PFSK-1 (cell line): ENCODE measurements at regions not wholly inside any gene's neighbourhood (a gene's known extent, or its start where the extent isn't known, plus 50 kb on each side); places are given as distances from the start of the nearest gene placed in this dataset.

ENCODE experiments used
- FOXP2 ChIP-seq: optimal IDR thresholded peaks from 2 replicates; pipeline ENCODE3; 2011; ENCODE audit warnings: borderline replicate concordance, control low read depth, inconsistent platforms; ENCODE audit not compliant: insufficient read depth; ENCODE audit errors: extremely low read length, extremely low read depth
- POLR2AphosphoS5 ChIP-seq: IDR thresholded peaks from 2 replicates; pipeline ENCODE4 v1.6.1; 2012; ENCODE audit warnings: low read depth, mild to moderate bottlenecking, control low read depth, low read length, moderate library complexity
- REST ChIP-seq, 2 experiments: IDR thresholded peaks; 2 replicates each; pipeline versions ENCODE4 v1.6.1 to v1.8.0; 2011 to 2012; ENCODE audit warnings: low read depth in 2 of 2, low read length in 2 of 2, control low read depth in 1 of 2, inconsistent platforms in 1 of 2, mild to moderate bottlenecking in 1 of 2, moderate library complexity in 1 of 2; ENCODE audit not compliant: insufficient read depth in 1 of 2
- SIN3A ChIP-seq: IDR thresholded peaks from 2 replicates; pipeline ENCODE4 v1.6.1; 2012; ENCODE audit warnings: mild to moderate bottlenecking, low read length, moderate library complexity, borderline replicate concordance; ENCODE audit not compliant: insufficient read depth
- TAF1 ChIP-seq: IDR thresholded peaks from 2 replicates; pipeline ENCODE4 v1.6.1; 2012; ENCODE audit warnings: low read length, control low read depth, borderline replicate concordance; ENCODE audit not compliant: insufficient read depth

DNA sequence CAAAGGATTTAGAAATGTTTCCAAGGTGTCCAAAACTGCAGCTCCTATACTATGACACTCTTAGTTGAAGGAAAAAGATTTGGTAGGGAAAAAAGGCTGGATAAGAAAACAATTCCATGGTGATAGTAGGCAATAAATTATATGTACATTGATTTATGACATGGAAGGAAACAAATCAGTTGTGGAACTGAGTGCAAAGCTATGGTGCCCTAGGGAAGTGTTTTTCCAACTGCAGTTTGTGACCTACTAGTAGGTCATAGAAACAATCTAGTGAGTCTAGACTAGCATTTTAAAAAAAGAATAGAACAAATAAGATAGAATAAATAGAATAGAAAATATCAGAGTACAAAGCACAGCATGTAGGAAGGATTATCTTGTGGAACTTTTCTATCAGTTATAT, 58.4 kb upstream of the TSPAN5 start:
- TF ChIP-seq TAF1 (no peak), POLR2AphosphoS5 (no peak), SIN3A (no peak), REST (IDR thresholded peaks at IDR 0.05; ENCODE audit: insufficient read depth in 1 of 2, low read depth in 2 of 2, low read length in 2 of 2) (no peak), FOXP2 (no peak)

DNA sequence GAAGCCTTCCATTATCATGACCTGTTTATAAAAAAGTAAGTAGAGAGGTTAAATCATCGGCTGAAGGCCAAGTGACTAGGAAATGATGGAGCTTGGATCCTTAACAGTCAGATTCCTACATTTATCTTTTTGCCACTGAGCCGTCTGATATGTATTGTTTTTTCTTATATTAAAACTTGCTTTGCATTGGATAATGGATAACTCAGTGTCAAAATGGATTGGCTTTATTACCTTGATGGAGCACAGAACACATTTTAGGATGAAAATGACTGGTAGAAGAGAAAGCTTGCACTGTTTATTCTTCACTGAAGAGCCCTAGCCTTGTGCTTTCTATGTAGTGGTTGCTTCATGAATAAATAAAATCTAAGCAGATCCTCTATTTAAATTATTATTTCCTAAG, 54.2 kb upstream of the TSPAN5 start:
- TF ChIP-seq REST (IDR thresholded peaks at IDR 0.05; ENCODE audit: insufficient read depth in 1 of 2, low read depth in 2 of 2, low read length in 2 of 2), result no peak
- no peak for TF ChIP-seq TAF1
- TF ChIP-seq SIN3A, result no peak
- TF ChIP-seq FOXP2, result no peak
- no peak for TF ChIP-seq POLR2AphosphoS5

DNA sequence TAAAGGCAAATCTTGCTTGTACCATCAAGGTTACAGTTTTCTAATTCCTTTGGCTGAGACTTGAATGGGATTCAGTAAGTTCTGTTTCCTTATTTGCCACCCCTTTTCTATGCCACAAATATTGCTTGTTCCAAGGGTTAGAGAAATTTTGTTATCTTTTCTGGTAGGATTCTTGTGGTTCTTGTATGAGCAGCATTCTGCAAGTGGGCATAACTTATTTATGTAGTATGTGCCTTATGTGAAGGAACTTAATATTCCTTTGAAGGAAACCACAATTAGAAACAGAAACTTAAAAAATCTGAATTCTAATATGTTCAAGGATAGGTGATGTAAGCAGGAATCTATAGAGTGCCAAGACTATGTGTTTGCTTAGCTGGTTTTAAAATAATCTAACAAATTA, 53.1 kb upstream of the TSPAN5 start:
- TF ChIP-seq POLR2AphosphoS5 (no peak), REST (IDR thresholded peaks at IDR 0.05; ENCODE audit: insufficient read depth in 1 of 2, low read depth in 2 of 2, low read length in 2 of 2) (no peak), FOXP2 (no peak), SIN3A (no peak), TAF1 (no peak)

GRCh38 chr4:98710831-98711230, 52.4 kb upstream of the TSPAN5 start:
- TF ChIP-seq POLR2AphosphoS5 (no peak), SIN3A (no peak), TAF1 (no peak), REST (IDR thresholded peaks at IDR 0.05; ENCODE audit: insufficient read depth in 1 of 2, low read depth in 2 of 2, low read length in 2 of 2) (no peak), FOXP2 (no peak)
